WTC11 (cell line): ENCODE measurements at regions not wholly inside any gene's neighbourhood (a gene's known extent, or its start where the extent isn't known, plus 50 kb on each side); places are given as distances from the start of the nearest gene placed in this dataset.

Experiments
- ATAC-seq: fragments of 200-7000 bp; cut with Tn5 transposase; 2 replicates; pipeline ENCODE4 v1.10.0; 2021; ENCODE audit warnings: mild to moderate bottlenecking, moderate library complexity
- CTCF ChIA-PET: fragments of 300-600 bp; sonication (Branson Sonifier 250); formaldehyde crosslinking; loops from one replicate; lab custom pipeline; 2021; ENCODE audit warnings: antibody characterized with exemption; lab: Charles Lee
- POLR2A ChIA-PET: fragments of 350-600 bp; sonication (Branson Sonifier 250); formaldehyde crosslinking; loops from one replicate; lab custom pipeline; 2021; ENCODE audit warnings: antibody characterized with exemption; lab: Charles Lee
- DNase-seq: peaks from one replicate; pipeline ENCODE4 v3.0.0; 2021; ENCODE audit warnings: low spot score
- H3K27ac Mint-ChIP-seq: 2 replicates; pipeline ENCODE4 v1.8.0; 2021; ENCODE audit warnings: mixed read lengths
- H3K27me3 Mint-ChIP-seq: 2 replicates; pipeline ENCODE4 v1.8.0; 2021; ENCODE audit warnings: low read depth, mild to moderate bottlenecking, moderate library complexity, mixed read lengths
- H3K36me3 Mint-ChIP-seq: 2 replicates; pipeline ENCODE4 v1.8.0; 2021; ENCODE audit warnings: mixed read lengths
- H3K4me1 Mint-ChIP-seq: 2 replicates; pipeline ENCODE4 v1.8.0; 2022; ENCODE audit warnings: mixed read lengths
- H3K4me3 Mint-ChIP-seq: 2 replicates; pipeline ENCODE4 v1.8.0; 2021; ENCODE audit warnings: mild to moderate bottlenecking, moderate library complexity, mixed read lengths
- H3K9me3 Mint-ChIP-seq: 2 replicates; pipeline ENCODE4 v1.8.0; 2021; ENCODE audit warnings: mixed read lengths
- ATF1 ChIP-seq: sonication (generic); formaldehyde crosslinking; IDR thresholded peaks from 2 replicates; pipeline ENCODE4 v1.8.1; 2023; ENCODE audit warnings: mild to moderate bottlenecking, moderate library complexity, missing genetic modification reagents
- CDX4 ChIP-seq: fragments of 250-450 bp; sonication (Bioruptor Pico); IDR thresholded peaks from 2 replicates; pipeline ENCODE4 v1.9.0; 2021; ENCODE audit warnings: moderate library complexity, mild to moderate bottlenecking, inconsistent platforms, borderline replicate concordance
- CTCF ChIP-seq: fragments of 200-600 bp; IDR thresholded peaks from 2 replicates; pipeline ENCODE4 v1.8.0; 2022; ENCODE audit warnings: antibody characterized with exemption
- E2F1 ChIP-seq: sonication (generic); formaldehyde crosslinking; IDR thresholded peaks from 2 replicates; pipeline ENCODE4 v1.8.0; 2022; ENCODE audit warnings: mild to moderate bottlenecking, missing genetic modification reagents
- E2F4 ChIP-seq: sonication (generic); formaldehyde crosslinking; IDR thresholded peaks from 2 replicates; pipeline ENCODE4 v1.8.1; 2022; ENCODE audit warnings: low read depth, mild to moderate bottlenecking, moderate library complexity, missing genetic modification reagents, borderline replicate concordance
- E2F5 ChIP-seq: sonication (generic); formaldehyde crosslinking; IDR thresholded peaks from 2 replicates; pipeline ENCODE4 v1.8.1; 2022; ENCODE audit warnings: mild to moderate bottlenecking, moderate library complexity, missing genetic modification reagents
- ELF4 ChIP-seq: sonication (generic); formaldehyde crosslinking; IDR thresholded peaks from 2 replicates; pipeline ENCODE4 v1.8.1; 2022; ENCODE audit warnings: low read depth, mild to moderate bottlenecking, moderate library complexity, missing genetic modification reagents
- ETV6 ChIP-seq: sonication (generic); formaldehyde crosslinking; IDR thresholded peaks from 2 replicates; pipeline ENCODE4 v1.8.1; 2022; ENCODE audit warnings: mild to moderate bottlenecking, missing genetic modification reagents
- FOXJ3 ChIP-seq: sonication (generic); formaldehyde crosslinking; IDR thresholded peaks from 2 replicates; pipeline ENCODE4 v1.9.0; 2021; ENCODE audit warnings: missing genetic modification reagents, mild to moderate bottlenecking, borderline replicate concordance
- HMGXB4 ChIP-seq: sonication (generic); formaldehyde crosslinking; IDR thresholded peaks from 2 replicates; pipeline ENCODE4 v1.8.1; 2023; ENCODE audit warnings: mild to moderate bottlenecking, moderate library complexity, missing genetic modification reagents
- IRF1 ChIP-seq: sonication (generic); formaldehyde crosslinking; IDR thresholded peaks from 2 replicates; pipeline ENCODE4 v1.8.0; 2023; ENCODE audit warnings: missing genetic modification reagents
- JAZF1 ChIP-seq: fragments of 250-450 bp; sonication (Bioruptor Pico); IDR thresholded peaks from 2 replicates; pipeline ENCODE4 v1.9.0; 2021; ENCODE audit warnings: moderate library complexity, mild to moderate bottlenecking, inconsistent platforms
- NFE2L1 ChIP-seq: sonication (generic); formaldehyde crosslinking; IDR thresholded peaks from 2 replicates; pipeline ENCODE4 v1.8.1; 2023; ENCODE audit warnings: missing genetic modification reagents
- OVOL2 ChIP-seq: fragments of 250-450 bp; sonication (Bioruptor Pico); IDR thresholded peaks from 2 replicates; pipeline ENCODE4 v1.9.0; 2021; ENCODE audit warnings: mild to moderate bottlenecking, borderline replicate concordance
- RORB ChIP-seq: fragments of 250-450 bp; sonication (Bioruptor Pico); IDR thresholded peaks from 2 replicates; pipeline ENCODE4 v1.9.0; 2021; ENCODE audit warnings: mild to moderate bottlenecking
- SMAD4 ChIP-seq: sonication (generic); formaldehyde crosslinking; IDR thresholded peaks from 2 replicates; pipeline ENCODE4 v1.8.0; 2022; ENCODE audit warnings: mild to moderate bottlenecking, missing genetic modification reagents
- ZMAT4 ChIP-seq: fragments of 250-450 bp; sonication (Bioruptor Pico); IDR thresholded peaks from 2 replicates; pipeline ENCODE4 v1.9.0; 2021; ENCODE audit warnings: mild to moderate bottlenecking
- ZNF263 ChIP-seq: sonication (generic); formaldehyde crosslinking; IDR thresholded peaks from 2 replicates; pipeline ENCODE4 v1.8.1; 2022; ENCODE audit warnings: low read depth, mild to moderate bottlenecking, moderate library complexity, missing genetic modification reagents
- ZNF281 ChIP-seq: sonication (generic); formaldehyde crosslinking; IDR thresholded peaks from 2 replicates; pipeline ENCODE4 v1.8.0; 2023; ENCODE audit warnings: mild to moderate bottlenecking, missing genetic modification reagents
- ZNF532 ChIP-seq: fragments of 250-450 bp; sonication (Bioruptor Pico); IDR thresholded peaks from 2 replicates; pipeline ENCODE4 v1.9.0; 2021; ENCODE audit warnings: mild to moderate bottlenecking, borderline replicate concordance

GRCh38 chr14:61876362-61877034 is 114.3 kb downstream of the SNAPC1 start:
- TF ChIP-seq OVOL2 (CRISPR knock-in tag) (no peak), ZNF281 (no peak), IRF1 (CRISPR knock-in tag) (no peak), RORB (CRISPR knock-in tag) (no peak), NFE2L1 (CRISPR knock-in tag) (no peak), CTCF (no peak), SMAD4 (CRISPR knock-in tag) (no peak), JAZF1 (CRISPR knock-in tag) (no peak), FOXJ3 (CRISPR knock-in tag) (no peak), ELF4 (CRISPR knock-in tag) (no peak), E2F4 (CRISPR knock-in tag) (no peak), CDX4 (no peak), ETV6 (CRISPR knock-in tag) (no peak), ZNF263 (no peak), ZNF532 (no peak), HMGXB4 (CRISPR knock-in tag) (no peak), ATF1 (CRISPR knock-in tag) (no peak), E2F5 (CRISPR knock-in tag) (no peak), E2F1 (no peak), ZMAT4 (no peak)
- no peaks in the 10 kb centered on the region for H3K36me3 Mint-ChIP-seq
- 0 out of 2 replicates have a peak, but pooled peaks cover 3% of the 10 kb centered on the region for H3K4me1 Mint-ChIP-seq
- no peak for ATAC-seq
- no peak overlapping the region for H3K4me3 Mint-ChIP-seq
- H3K27me3 Mint-ChIP-seq: no peaks in the 10 kb centered on the region
- DNase-seq: no peak
- H3K9me3 Mint-ChIP-seq: peaks cover 2% of the 10 kb centered on the region; the same call in 1 of the 2 replicates
- POLR2A ChIA-PET: no interaction called here
- H3K27ac Mint-ChIP-seq: no peak overlapping the region
- CTCF ChIA-PET: interaction anchor here (0.6 to 1.4 kb wide), 5 partner anchors 13 to 77 kb away, joined by 3 to 7 read pairs (median 3); no protein-coding TSS in a partner anchor
